ENCODE measurements at regions not wholly inside any gene's neighbourhood (a gene's known extent, or its start where the extent isn't known, plus 50 kb on each side); places are given as distances from the start of the nearest gene placed in this dataset.
"Not testable (repeated sequence)": the region's sequence is repeated elsewhere in the genome, so short reads cannot be mapped to it uniquely, and the experiment has no call there.

GRCh38 chr1:9441451-9442133 lies 97.7 kb upstream of the SLC25A33 start:
- no peak for DNase-seq (ENCODE audit: low read depth)

- DNase-seq (ENCODE audit: low read depth), result peak; percentile 26
Observed at GRCh38 chr1:9442278-9442846, 96.9 kb upstream of the SLC25A33 start.

DNA sequence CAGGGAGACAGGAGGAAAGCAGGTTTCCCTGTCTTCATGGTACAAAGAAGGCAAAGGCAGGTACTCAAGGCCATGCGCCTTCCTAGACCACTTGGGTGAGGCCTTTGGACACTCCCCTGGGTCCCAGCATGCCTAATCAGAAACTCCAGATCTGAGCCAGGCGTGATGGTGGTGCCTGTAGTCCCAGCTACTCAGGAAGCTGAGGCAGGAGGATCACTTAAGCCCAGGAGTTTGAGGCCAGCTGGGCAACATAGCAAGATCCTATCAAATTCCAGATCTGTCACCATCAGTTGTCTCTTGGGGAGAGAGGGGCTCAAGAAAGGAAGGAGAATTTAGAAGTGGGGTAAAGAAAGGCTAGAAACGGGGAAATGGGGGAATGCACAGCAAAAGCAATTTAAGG lies 96.3 kb upstream of the SLC25A33 start:
- DNase-seq (ENCODE audit: low read depth), result no peak

DNA sequence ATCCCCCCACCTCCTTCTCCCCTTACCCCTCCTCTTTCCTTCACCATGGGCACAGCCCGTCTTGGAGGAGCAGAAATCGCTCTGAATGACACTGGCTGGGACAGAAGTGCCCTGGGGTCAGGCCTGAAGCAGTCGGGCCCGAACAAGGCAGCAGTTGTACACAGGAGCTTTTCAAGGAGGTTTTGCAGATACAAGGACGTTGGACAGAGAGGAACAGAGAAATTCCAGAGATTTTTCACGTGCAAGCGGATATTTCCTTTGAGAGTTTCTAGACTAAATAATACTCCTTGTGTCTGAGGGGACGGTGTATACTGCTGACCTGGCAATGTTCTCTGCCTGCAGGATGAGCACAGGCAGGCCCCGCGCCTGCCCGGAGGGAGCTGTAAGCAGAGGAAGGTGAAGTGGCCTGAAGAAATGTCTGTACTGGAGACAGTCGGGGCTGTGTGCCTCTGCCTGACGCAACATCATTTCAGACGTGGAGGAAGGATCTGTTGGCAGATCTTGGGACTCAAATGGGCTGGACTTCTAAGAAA lies 95.3 kb upstream of the SLC25A33 start:
- no peak for DNase-seq (ENCODE audit: low read depth)

DNA sequence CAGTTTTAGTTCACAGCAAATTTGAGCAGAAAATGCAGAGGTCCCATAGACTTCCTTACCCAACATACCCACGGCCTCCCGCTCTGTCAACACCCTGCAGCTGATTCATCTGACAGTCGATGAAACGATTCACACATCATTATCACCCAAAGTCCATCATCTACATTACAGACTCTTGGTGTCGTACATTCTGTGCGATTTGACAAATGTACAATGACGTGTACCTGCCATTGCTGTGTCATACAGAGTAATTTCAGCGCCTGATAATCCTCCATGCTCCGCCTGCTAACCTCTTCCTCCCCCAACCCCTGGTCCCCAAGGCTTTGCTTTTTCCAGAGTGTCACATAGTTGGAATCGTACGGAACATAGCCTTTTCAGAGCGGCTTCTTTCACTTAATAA lies 94.7 kb upstream of the SLC25A33 start:
- no peak for DNase-seq (ENCODE audit: low read depth)

DNA sequence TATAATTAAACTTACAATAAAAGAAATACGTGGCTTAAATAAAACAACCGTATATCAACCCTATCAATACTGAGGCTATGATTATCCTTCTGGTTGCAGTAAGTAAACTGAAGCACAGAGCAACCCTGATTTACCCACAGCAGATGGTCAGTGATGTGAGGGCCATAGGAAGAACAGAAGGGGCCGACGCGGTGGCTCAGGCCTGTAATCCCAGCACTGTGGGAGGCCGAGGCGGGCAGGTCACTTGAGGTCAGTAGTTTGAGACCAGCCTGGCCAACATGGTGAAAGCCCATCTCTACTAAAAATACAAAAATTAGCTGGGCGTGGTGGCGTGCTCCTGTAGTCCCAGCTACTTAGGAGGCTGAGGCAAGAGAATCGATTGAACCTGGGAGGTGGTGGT lies 94.2 kb upstream of the SLC25A33 start:
- DNase-seq (ENCODE audit: low read depth), result not testable (repeated sequence)

DNA sequence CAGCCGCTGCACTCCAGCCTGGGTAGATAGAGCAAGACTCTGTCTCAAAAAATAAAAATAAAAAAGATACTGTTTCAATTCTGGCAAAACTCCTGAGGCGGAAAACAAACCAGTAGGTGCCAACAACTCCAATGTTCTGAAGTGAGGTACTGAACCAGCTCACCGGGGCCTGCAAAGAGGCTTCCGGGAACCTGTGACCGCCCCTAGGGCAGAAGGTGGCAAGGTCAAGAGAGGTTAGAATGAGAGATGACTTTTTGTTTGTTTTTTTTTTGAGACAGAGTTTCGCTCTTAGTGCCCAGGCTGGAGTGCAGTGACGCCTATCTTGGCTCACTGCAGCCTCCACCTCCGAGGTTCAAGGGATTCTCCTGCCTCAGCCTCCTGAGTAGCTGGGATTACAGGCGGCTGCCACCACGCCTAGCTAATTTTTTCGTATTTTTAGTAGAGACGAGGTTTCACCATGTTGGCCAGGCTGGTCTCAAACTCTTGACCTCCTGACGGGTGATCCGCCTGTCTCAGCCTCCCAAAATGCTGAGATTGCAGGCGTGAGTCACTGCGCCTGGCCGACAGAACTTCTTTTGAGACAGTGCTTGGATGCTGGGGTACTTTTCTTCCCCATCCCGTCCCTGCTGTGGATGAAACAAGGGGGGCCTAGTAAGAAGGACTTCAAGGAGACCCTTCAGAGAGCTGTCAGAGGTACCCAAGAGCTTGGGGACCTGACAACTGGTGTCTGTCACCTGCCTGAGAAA lies 91.9 kb upstream of the SLC25A33 start:
- no peak for DNase-seq (ENCODE audit: low read depth)

DNA sequence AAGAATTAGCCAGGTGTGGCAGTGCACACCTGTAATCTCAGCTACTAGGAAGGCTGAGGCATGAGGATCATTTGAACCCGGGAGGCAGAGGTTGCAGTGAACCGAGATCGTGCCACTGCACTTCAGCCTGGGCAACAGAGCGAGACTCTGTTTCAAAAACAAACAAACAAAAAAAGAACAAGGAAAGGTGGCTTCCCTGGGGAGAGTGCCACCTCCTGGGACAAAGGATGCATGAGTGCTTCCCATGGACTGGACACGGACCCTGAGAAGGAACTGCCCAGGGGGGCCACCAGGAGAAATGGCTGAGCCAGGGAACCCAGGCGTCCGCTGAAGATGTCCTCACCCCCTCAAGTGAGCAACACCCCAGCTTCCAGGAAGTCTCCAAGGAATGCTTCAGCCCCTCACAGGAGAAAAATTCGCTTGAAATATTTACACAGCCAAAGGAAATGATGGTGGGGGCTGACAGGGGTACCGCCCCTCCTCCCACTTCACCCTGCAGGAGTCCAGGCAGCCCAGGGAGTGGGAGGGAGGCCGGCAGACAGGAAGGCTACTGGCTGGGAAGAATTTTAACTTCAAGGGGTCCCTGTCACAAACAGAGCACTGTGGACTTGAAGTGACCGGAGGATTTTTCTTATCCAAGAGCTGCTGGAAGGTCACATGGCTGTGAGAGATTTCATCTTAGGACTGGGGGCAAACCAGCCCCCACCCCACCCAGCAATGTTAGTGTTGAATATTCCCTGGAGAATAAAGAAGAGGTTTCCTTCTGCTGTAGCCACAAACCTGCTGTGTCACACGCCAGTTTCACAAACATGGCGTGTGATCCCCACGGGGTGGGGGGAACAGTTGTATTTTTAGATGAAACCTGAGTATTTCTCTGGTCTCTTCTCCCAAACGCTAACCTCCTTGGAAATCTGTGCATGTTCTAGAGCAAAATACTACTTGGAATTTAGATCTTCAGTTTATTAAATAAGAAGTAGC lies 90.8 kb upstream of the SLC25A33 start:
- DNase-seq (ENCODE audit: low read depth), result no peak

- no peak for DNase-seq (ENCODE audit: low read depth)
Observed at GRCh38 chr1:9449110-9449627, 90.1 kb upstream of the SLC25A33 start.

GRCh38 chr1:9449976-9450696 lies 89.1 kb upstream of the SLC25A33 start:
- DNase-seq (ENCODE audit: low read depth), result no peak

DNA sequence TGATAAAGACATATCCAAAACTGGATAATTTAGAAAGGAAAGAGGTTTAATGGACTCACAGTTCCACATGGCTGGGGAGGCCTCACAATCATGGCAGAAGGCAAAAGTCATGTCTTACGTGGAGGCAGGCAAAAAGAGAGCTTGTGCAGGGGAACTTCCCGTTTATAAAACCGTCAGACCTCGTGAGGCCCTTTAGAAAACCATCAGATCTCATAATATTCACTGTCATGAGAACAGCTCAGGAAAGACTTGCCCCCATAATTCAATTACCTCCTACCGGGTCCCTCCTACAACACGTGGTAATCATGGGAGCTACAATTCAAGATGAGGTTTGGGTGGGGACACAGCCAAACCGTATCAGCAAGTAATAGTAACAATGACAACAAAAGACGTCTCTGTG lies 88.2 kb upstream of the SLC25A33 start:
- DNase-seq (ENCODE audit: low read depth), result no peak

DNA sequence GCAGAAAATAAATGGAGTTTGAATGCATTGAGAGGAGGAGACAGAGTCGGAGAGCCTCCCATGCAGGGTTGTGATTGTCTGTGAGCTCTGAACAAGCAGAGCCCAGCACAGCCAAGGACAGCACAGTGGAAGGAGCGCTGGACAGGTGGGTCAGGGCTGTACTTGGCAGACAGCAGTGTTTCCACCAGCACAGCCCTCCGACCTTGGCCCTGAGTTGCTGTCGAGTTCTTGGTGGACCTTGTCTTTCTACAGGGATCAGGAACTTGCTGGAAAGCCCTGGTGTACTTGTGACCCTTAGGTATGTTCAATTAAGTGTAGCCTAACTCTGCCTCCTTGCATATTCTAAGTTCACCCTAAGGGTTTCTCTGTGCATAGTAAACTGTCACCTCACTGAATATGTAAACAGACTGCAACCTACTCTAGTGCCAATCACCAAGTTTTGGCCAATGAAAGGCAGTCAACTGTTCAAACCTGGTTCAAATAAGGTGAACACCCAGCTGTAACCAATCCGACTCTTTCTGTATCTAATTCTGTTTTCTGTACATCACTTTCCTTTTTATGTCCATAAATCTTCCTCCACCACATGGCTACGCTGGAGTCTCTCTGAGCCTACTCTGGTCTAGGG lies 86.6 kb upstream of the SLC25A33 start:
- DNase-seq (ENCODE audit: low read depth), result no peak

DNA sequence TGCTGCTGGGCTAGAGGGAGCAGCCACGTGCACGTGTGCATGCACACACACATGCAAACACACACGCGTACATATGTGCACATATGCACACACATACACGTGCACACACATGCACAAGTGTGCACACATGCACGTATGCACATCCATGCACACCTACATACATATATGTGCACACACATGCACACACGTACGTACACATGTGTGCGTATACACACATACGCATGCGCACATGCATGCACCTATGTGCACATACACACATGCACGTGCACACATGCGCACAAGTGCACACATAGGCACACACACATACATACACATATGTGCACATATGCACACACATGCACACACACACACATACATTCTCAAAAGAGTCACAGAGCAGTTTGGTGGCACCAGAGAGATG lies 85.9 kb upstream of the SLC25A33 start:
- no peak for DNase-seq (ENCODE audit: low read depth)

DNA sequence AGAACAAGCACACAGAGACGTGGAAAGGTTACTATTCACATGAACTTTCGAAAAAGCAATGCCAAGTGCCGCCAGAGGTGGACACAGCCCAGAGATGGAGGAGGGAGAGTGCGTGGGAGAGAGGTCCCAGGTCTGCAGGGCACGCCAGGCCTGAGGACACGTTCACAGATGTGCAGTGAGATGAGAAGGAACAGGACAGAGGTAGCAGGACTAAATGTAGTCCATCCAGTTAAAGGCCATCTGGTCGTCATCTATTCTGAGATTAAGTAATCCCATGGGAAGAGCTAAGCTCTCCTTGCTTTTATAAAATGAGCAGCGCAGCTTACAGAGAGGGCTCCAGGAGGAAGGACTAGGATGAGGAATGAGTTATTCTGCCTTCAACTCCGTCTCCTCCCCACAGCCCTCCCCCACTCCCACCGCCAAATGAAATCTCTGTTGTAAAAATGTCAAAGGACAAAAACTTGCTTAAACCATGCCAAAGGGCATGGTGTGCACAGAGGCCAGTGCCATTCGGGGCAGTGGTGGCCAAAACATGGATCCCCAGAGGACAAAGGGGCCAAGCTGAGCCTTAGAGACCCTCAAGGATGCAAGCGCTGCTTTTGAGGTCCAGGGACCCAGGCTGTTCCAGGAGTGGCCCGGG lies 85.4 kb upstream of the SLC25A33 start:
- no peak for DNase-seq (ENCODE audit: low read depth)

DNA sequence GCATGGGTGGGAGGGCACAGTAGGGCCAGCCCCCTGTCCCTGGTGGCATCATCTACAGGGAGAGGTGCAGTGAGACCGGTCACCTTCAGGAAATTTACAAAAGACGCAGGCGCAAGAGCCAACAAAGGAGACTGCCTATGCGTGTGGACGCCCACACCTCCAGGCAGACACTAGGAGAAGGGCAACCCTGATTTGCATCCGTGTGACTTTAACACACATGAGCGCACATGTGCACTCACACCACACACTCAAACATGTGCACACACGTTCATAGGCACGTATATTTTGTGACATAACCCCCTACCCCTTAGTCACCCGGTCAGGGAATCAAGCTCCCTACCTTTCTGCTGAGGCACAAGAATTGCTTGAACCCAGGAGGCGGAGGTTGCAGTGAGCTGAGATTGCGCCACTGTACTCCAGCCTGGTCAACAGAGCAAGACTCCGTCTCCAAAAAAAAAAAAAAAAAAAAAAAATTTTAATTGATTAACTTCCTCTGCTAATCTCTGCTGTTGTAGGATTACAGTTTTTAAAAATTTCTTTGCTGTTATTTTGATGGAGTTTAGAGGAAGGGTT lies 84.7 kb upstream of the SLC25A33 start:
- no peak for DNase-seq (ENCODE audit: low read depth)

DNA sequence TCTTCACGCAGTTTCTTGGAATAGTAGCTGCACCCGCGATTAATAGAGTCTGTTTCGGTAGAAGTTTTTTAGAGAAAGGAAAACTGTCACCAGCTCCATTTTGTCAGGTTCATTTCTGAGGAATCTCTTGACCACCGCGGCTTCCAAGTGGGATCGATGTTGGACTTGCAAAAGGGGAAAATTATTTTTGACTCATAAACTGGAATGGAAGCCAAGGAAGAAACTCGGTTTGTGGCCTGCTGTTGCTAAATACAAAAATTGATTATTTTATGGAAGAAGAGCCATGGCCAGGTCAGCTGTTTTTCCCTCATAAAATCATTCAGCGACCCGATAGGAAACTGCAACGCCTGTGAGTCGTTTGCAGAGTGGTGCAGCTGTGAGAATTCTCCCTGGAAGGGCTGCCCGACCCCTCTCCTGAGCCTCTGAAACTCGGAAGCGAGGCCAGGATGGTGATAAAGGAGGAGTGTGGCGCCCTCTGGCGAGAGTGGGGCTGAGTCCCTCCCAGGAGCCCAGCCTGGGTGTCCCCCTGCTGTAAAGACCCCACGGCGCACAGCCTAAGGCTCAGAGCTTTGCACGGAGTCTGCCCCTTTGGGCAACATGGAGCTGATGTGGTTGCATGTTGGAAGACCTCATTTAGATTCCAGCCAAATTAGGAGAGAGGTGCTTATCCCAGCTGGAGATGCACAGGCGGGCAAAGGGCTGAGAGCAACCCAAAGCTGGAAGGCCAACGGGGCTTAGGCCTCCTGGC lies 83.6 kb upstream of the SLC25A33 start:
- DNase-seq (ENCODE audit: low read depth), result no peak

DNA sequence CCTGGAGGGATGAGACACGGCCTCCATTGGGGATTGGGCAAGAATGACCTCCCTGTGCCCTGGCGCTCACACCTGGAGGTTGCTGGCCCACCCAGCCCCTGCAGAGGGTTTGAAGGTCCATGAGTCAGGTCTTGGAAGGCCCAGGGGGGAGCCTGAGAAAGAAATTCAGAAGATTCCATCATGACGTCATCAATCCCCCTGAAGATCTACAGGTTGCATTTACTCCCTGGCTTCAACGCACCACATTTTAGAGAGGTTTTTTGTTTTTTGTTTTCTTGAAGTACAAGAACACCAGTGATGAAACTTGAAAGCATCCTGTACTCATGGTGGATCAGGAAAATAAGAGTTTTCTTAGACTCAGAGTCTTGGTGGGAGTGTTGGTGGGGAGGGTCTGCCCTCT lies 82.4 kb upstream of the SLC25A33 start:
- no peak for DNase-seq (ENCODE audit: low read depth)

DNA sequence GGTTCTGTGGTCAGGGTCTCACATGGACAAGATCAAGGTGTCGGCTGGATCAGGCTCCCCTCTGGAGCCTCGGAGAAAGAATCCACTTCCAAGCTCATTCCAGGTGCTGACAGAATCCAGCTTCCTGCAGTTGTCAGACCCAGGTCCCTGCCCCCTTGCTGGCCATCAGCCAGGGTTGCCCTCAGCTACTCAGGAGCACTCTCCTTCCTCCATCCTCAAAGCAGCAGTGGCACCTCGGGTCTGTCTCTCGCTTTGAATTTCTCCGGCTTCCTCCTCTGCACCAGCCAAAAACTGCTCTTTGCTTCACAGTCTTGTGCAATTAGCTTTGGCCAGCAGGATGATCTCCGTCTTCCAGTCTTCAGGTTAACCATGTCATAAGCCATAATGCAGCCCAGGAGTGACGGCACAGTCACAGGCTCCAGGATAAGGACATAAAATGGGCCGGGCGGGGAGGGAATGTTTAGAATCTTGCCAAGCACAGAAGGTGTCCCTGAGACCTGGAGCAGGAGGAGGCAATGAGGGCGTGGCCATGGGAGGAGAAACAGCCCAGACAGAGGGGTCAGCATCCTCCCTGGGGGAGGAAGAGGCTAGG lies 79.4 kb upstream of the SLC25A33 start:
- no peak for DNase-seq (ENCODE audit: low read depth)

DNA sequence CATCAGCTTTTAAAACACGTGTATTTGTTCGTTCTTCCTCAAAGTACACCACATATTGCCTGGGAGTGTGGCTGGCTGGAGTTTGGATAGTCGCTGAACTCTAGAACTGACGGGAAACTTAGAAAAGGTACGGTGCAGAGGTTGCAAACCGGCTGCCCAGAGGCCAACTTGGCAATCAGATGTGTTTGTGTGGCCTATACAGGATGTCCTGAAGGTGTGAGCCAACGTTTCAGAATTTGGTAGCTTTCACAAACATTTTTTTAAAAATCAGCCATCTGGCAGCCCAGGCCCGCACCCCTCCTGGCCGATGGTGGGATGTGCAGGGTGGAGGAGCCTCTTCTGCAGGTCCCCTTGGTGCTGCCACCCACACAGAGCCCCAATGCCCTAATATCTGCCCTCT lies 73.6 kb upstream of the SLC25A33 start:
- no peak for DNase-seq (ENCODE audit: low read depth)

Measured in HS-27A (cell line).